ENCODE measurements at regions not wholly inside any gene's neighbourhood (a gene's known extent, or its start where the extent isn't known, plus 50 kb on each side); places are given as distances from the start of the nearest gene placed in this dataset.

DNA sequence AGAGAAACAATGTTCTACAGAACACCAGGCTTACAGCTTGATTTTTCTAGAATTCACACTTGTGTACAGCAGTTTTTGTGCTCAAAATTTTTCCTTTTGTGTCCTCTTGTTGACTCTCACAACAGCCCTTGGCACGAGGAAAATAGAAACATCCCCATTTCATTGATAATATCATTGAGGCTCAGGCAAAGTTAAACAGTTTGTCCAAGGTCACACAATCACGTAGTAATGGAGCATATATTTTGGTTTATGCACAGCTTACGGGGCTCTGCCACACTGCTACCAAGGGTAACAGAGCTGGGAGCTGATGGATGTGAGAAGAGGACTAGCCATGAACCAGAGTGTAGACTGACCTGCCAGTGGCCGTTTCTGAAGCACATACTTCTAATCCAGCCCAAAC lies 292.0 kb downstream of the FZD1 start:
- no peaks in the 10 kb centered on the region for H3K36me3 Mint-ChIP-seq (ENCODE audit: low read depth)
- TF ChIP-seq, protein P1, sequence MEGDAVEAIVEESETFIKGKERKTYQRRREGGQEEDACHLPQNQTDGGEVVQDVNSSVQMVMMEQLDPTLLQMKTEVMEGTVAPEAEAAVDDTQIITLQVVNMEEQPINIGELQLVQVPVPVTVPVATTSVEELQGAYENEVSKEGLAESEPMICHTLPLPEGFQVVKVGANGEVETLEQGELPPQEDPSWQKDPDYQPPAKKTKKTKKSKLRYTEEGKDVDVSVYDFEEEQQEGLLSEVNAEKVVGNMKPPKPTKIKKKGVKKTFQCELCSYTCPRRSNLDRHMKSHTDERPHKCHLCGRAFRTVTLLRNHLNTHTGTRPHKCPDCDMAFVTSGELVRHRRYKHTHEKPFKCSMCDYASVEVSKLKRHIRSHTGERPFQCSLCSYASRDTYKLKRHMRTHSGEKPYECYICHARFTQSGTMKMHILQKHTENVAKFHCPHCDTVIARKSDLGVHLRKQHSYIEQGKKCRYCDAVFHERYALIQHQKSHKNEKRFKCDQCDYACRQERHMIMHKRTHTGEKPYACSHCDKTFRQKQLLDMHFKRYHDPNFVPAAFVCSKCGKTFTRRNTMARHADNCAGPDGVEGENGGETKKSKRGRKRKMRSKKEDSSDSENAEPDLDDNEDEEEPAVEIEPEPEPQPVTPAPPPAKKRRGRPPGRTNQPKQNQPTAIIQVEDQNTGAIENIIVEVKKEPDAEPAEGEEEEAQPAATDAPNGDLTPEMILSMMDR (IDR thresholded peaks at IDR 0.05) = no peak
- intact Hi-C loops (cut with DNase I, micrococcal nuclease) = no loop called here
- Histone ChIP-seq H3K27ac (ENCODE audit: low read depth in 1 of 2, low read length in 2 of 2) (no peak overlapping the region), H3K36me3 (ENCODE audit: insufficient read depth, low read length) (no peaks in the 10 kb centered on the region), H3K27me3 (ENCODE audit: control insufficient read depth in 1 of 2, insufficient read depth in 2 of 2, low read length in 2 of 2) (no peaks in the 10 kb centered on the region), H3K4me1 (ENCODE audit: insufficient read depth, low read length) (no peaks in the 10 kb centered on the region), H3K4me3 (ENCODE audit: low read length) (no peak overlapping the region), H3K9me3 (ENCODE audit: control insufficient read depth in 1 of 2, insufficient read depth in 1 of 2, low read length in 2 of 2) (no peaks in the 10 kb centered on the region)
- H3K27ac Mint-ChIP-seq = no peak overlapping the region
- H3K4me3 Mint-ChIP-seq = no peak overlapping the region
- peaks cover 5% of the 10 kb centered on the region for H3K27me3 Mint-ChIP-seq
- no peak for ATAC-seq (ENCODE audit: poor library complexity)
- no peaks in the 10 kb centered on the region for H3K9me3 Mint-ChIP-seq
- POLR2A ChIA-PET = interaction anchor here (0.6 kb wide), 1 partner anchor 64 kb away, joined by 4 read pairs; no protein-coding TSS in a partner anchor
- CTCF ChIA-PET = no interaction called here
- H3K4me1 Mint-ChIP-seq (ENCODE audit: low read depth) = no peaks in the 10 kb centered on the region
- DNase-seq = no peak

DNA sequence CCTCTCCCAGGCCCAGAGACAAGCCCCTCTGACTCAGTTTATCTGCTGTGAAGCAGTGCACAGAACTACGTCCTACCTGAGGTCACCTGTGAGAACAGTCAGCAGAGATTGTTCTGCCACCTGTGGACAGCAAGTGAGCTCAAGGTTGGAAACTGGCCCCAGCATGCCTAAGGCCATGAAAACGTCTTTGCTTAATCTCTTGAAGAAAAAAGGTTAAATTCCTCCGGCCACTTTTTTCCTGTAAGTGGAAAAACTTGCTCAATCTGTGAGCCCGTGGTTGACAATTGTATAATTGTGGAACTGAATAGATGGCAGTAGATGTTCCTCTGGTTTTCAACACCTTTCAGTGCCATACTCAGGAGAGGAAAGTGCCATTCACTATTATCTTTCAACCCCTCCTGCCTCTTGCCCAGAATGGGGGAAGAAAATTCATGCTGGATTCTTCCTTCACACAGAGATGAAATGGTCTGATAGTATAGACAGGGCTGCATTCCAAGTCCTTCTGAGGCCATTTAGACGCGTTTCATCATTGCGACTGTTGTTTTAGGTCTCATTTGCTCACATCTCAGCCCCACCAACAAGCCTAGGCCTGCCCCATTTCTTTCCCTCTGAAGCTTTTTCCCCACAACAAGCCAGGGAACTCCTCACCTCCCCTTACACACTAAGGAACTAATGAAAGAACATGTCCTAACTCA lies 292.9 kb downstream of the FZD1 start:
- TF ChIP-seq, protein P1 (IDR thresholded peaks at IDR 0.05) = no peak
- no peaks in the 10 kb centered on the region for H3K9me3 Mint-ChIP-seq
- H3K36me3 ChIP-seq (ENCODE audit: insufficient read depth, low read length) = no peaks in the 10 kb centered on the region
- H3K27me3 ChIP-seq (ENCODE audit: control insufficient read depth in 1 of 2, insufficient read depth in 2 of 2, low read length in 2 of 2) = no peaks in the 10 kb centered on the region
- H3K27me3 Mint-ChIP-seq = peaks cover 5% of the 10 kb centered on the region
- no peaks in the 10 kb centered on the region for H3K4me1 Mint-ChIP-seq (ENCODE audit: low read depth)
- POLR2A ChIA-PET = interaction anchor here (0.6 kb wide), 1 partner anchor 65 kb away, joined by 4 read pairs; no protein-coding TSS in a partner anchor
- intact Hi-C loops (cut with DNase I, micrococcal nuclease) = no loop called here
- no peak overlapping the region for H3K4me3 ChIP-seq (ENCODE audit: low read length)
- CTCF ChIA-PET = no interaction called here
- H3K4me3 Mint-ChIP-seq = no peak overlapping the region
- no peaks in the 10 kb centered on the region for H3K36me3 Mint-ChIP-seq (ENCODE audit: low read depth)
- no peaks in the 10 kb centered on the region for H3K4me1 ChIP-seq (ENCODE audit: insufficient read depth, low read length)
- no peaks in the 10 kb centered on the region for H3K9me3 ChIP-seq (ENCODE audit: control insufficient read depth in 1 of 2, insufficient read depth in 1 of 2, low read length in 2 of 2)
- ATAC-seq (ENCODE audit: poor library complexity) = no peak
- H3K27ac Mint-ChIP-seq = no peak overlapping the region
- DNase-seq = no peak
- H3K27ac ChIP-seq (ENCODE audit: low read depth in 1 of 2, low read length in 2 of 2) = no peak overlapping the region

DNA sequence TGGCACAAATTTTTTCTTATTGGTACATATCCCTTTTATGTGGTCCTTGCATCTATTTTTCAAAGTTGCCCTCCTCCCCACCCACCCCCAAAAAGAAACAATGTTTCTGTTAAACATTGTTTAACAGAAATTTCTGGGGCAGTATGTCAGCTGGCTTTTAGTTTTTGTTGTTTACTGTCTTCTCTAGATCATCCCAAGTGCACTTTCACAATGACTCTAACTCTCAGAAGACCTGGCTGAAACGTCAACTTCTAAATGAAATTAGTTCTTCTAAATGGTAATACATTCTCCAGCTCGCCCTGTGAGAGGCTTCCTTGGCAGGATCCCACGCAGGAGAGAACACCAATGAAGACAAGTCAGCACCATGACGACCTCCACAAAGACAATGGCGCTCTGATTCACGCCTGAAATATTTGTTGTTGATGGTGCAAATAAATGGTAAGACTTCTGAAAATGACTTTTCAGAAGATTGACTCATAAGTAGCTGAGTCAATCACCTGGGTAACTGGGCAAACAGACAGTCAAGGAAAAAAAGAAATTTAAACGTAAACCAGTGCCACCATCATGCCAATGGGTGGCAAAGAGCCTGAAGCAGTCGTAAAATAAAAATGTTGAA lies 293.7 kb downstream of the FZD1 start:
- Mint-ChIP-seq H3K4me1 (ENCODE audit: low read depth) (no peaks in the 10 kb centered on the region), H3K4me3 (no peak overlapping the region), H3K9me3 (no peaks in the 10 kb centered on the region), H3K27ac (no peak overlapping the region), H3K36me3 (ENCODE audit: low read depth) (no peaks in the 10 kb centered on the region), H3K27me3 (peaks cover 5% of the 10 kb centered on the region)
- Histone ChIP-seq H3K4me3 (ENCODE audit: low read length) (no peak overlapping the region), H3K27me3 (ENCODE audit: control insufficient read depth in 1 of 2, insufficient read depth in 2 of 2, low read length in 2 of 2) (no peaks in the 10 kb centered on the region), H3K4me1 (ENCODE audit: insufficient read depth, low read length) (no peaks in the 10 kb centered on the region), H3K36me3 (ENCODE audit: insufficient read depth, low read length) (no peaks in the 10 kb centered on the region), H3K9me3 (ENCODE audit: control insufficient read depth in 1 of 2, insufficient read depth in 1 of 2, low read length in 2 of 2) (no peaks in the 10 kb centered on the region), H3K27ac (ENCODE audit: low read depth in 1 of 2, low read length in 2 of 2) (no peak overlapping the region)
- ATAC-seq (ENCODE audit: poor library complexity) (no peak), DNase-seq (no peak)
- POLR2A ChIA-PET = no interaction called here
- TF ChIP-seq, protein P1 (IDR thresholded peaks at IDR 0.05) = no peak
- intact Hi-C loops (cut with DNase I, micrococcal nuclease) = no loop called here
- CTCF ChIA-PET = no interaction called here

All from CD4-positive, alpha-beta T cell (primary cell).